GM12891 (cell line): ENCODE measurements at regions not wholly inside any gene's neighbourhood (a gene's known extent, or its start where the extent isn't known, plus 50 kb on each side); places are given as distances from the start of the nearest gene placed in this dataset.

Experiments used
- POLR2A ChIP-seq: IDR thresholded peaks from 2 replicates; pipeline ENCODE4 v1.6.1; 2011; ENCODE audit warnings: low read depth, low read length, control low read depth
- POLR2AphosphoS5 ChIP-seq: IDR thresholded peaks from 2 replicates; pipeline ENCODE4 v1.6.1; 2011; ENCODE audit warnings: low read depth, low read length, control low read depth
- POU2F2 ChIP-seq: IDR thresholded peaks from 2 replicates; pipeline ENCODE4 v1.6.1; 2011; ENCODE audit warnings: low read depth, mild to moderate bottlenecking, control low read depth, low read length, moderate library complexity
- SPI1 ChIP-seq: IDR thresholded peaks from 2 replicates; pipeline ENCODE4 v1.6.1; 2011; ENCODE audit warnings: low read depth, low read length, control low read depth
- TAF1 ChIP-seq: IDR thresholded peaks from 2 replicates; pipeline ENCODE4 v1.6.1; 2011; ENCODE audit warnings: low read depth, low read length, control low read depth

- TF ChIP-seq SPI1 (no peak), POLR2AphosphoS5 (no peak), POLR2A (no peak), POU2F2 (no peak), TAF1 (no peak)
These were observed 245.8 kb upstream of the NBEA start for GRCh38 chr13:34696296-34696695.
